ENCODE measurements at regions not wholly inside any gene's neighbourhood (a gene's known extent, or its start where the extent isn't known, plus 50 kb on each side); places are given as distances from the start of the nearest gene placed in this dataset.

- H3K27ac ChIP-seq (ENCODE audit: control insufficient read depth, insufficient read depth, low read length), result no peak overlapping the region
- FAIRE-seq, result no peak
- peaks cover 49% of the 10 kb centered on the region for H3K27me3 ChIP-seq (ENCODE audit: control insufficient read depth, extremely low read depth, insufficient read depth, low read length)
Observed at GRCh38 chr15:69892351-69892750, 205.4 kb downstream of the TLE3 start.

DNA sequence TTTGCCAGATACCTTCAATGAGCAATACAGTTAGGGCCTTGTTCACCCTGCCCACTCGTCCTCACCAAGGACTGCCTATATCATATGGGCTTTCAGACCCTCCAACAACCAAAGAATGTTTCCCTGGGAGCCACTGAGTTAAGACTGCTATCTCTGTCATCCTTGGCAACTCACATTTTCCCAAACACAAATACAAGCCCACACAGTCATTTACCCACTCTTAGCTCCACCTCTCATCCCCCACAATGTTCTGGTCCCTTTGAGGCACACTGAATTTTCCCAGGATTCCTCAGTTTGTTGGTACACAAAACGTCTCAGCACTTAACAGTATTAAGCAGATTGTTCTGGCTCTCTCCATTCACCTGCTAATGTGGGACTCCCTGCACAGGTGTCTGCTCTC, 204.6 kb downstream of the TLE3 start:
- dilution Hi-C loops (cut with MboI; ENCODE audit: extremely low pct_ligation_motif_present, low sequenced_read_pairs), result no loop called here
- no peaks in the 10 kb centered on the region for H3K9me1 ChIP-seq (ENCODE audit: control insufficient read depth, extremely low read depth, insufficient read depth, low read length)
- no peak overlapping the region for H3K4me2 ChIP-seq (ENCODE audit: control insufficient read depth, extremely low read depth, insufficient read depth, low read depth, low read length)
- H3K27ac ChIP-seq (ENCODE audit: control insufficient read depth, insufficient read depth, low read length), result no peak overlapping the region
- no peaks in the 10 kb centered on the region for H3K4me1 ChIP-seq (ENCODE audit: control insufficient read depth, extremely low read depth, insufficient read depth, low read length)
- no peaks in the 10 kb centered on the region for H3K9me3 ChIP-seq (ENCODE audit: control insufficient read depth, low read depth, low read length)
- no peak overlapping the region for H2AFZ ChIP-seq (ENCODE audit: control insufficient read depth, low read length)
- H3K9ac ChIP-seq (ENCODE audit: control insufficient read depth, extremely low read depth, insufficient read depth, low read length), result no peak overlapping the region
- H3K4me3 ChIP-seq (ENCODE audit: control insufficient read depth in 2 of 3, extremely low read depth in 1 of 3, insufficient read depth in 2 of 3, low read depth in 1 of 3, low read length in 3 of 3), result no peak overlapping the region
- H3K27me3 ChIP-seq (ENCODE audit: control insufficient read depth, extremely low read depth, insufficient read depth, low read length), result peaks cover 48% of the 10 kb centered on the region
- H3K79me2 ChIP-seq (ENCODE audit: control insufficient read depth, insufficient read depth, low read length), result no peaks in the 10 kb centered on the region
- H3K36me3 ChIP-seq (ENCODE audit: control insufficient read depth in 2 of 2, extremely low read depth in 1 of 2, insufficient read depth in 2 of 2, low read length in 2 of 2), result no peaks in the 10 kb centered on the region
- H4K20me1 ChIP-seq (ENCODE audit: control insufficient read depth, extremely low read depth, insufficient read depth, low read length), result no peaks in the 10 kb centered on the region
- no peak for FAIRE-seq
- no peak for DNase-seq (ENCODE audit: low read depth, low spot score)
- TF ChIP-seq, protein P1, sequence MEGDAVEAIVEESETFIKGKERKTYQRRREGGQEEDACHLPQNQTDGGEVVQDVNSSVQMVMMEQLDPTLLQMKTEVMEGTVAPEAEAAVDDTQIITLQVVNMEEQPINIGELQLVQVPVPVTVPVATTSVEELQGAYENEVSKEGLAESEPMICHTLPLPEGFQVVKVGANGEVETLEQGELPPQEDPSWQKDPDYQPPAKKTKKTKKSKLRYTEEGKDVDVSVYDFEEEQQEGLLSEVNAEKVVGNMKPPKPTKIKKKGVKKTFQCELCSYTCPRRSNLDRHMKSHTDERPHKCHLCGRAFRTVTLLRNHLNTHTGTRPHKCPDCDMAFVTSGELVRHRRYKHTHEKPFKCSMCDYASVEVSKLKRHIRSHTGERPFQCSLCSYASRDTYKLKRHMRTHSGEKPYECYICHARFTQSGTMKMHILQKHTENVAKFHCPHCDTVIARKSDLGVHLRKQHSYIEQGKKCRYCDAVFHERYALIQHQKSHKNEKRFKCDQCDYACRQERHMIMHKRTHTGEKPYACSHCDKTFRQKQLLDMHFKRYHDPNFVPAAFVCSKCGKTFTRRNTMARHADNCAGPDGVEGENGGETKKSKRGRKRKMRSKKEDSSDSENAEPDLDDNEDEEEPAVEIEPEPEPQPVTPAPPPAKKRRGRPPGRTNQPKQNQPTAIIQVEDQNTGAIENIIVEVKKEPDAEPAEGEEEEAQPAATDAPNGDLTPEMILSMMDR (optimal IDR thresholded peaks at IDR 0.05 in 1 of 3, IDR thresholded peaks at IDR 0.05 in 1 of 3, conservative IDR thresholded peaks at IDR 0.05 in 1 of 3; ENCODE audit: extremely low read depth in 1 of 3, insufficient read depth in 2 of 3, low read length in 3 of 3), result no peak
- TF ChIP-seq EZH2 (IDR thresholded peaks at IDR 0.05; ENCODE audit: low read length), result no peak

More at GRCh38 chr15:69892351-69892750, 205.4 kb downstream of the TLE3 start:
- Histone ChIP-seq H3K36me3 (ENCODE audit: control insufficient read depth in 2 of 2, extremely low read depth in 1 of 2, insufficient read depth in 2 of 2, low read length in 2 of 2) (no peaks in the 10 kb centered on the region), H4K20me1 (ENCODE audit: control insufficient read depth, extremely low read depth, insufficient read depth, low read length) (no peaks in the 10 kb centered on the region), H3K4me2 (ENCODE audit: control insufficient read depth, extremely low read depth, insufficient read depth, low read depth, low read length) (no peak overlapping the region), H3K9ac (ENCODE audit: control insufficient read depth, extremely low read depth, insufficient read depth, low read length) (no peak overlapping the region), H3K9me3 (ENCODE audit: control insufficient read depth, low read depth, low read length) (no peaks in the 10 kb centered on the region), H2AFZ (ENCODE audit: control insufficient read depth, low read length) (no peak overlapping the region), H3K79me2 (ENCODE audit: control insufficient read depth, insufficient read depth, low read length) (no peaks in the 10 kb centered on the region), H3K9me1 (ENCODE audit: control insufficient read depth, extremely low read depth, insufficient read depth, low read length) (no peaks in the 10 kb centered on the region), H3K4me3 (ENCODE audit: control insufficient read depth in 2 of 3, extremely low read depth in 1 of 3, insufficient read depth in 2 of 3, low read depth in 1 of 3, low read length in 3 of 3) (no peak overlapping the region), H3K4me1 (ENCODE audit: control insufficient read depth, extremely low read depth, insufficient read depth, low read length) (no peaks in the 10 kb centered on the region)
- dilution Hi-C loops (cut with MboI; ENCODE audit: extremely low pct_ligation_motif_present, low sequenced_read_pairs), result no loop called here
- TF ChIP-seq, protein P1 (optimal IDR thresholded peaks at IDR 0.05 in 1 of 3, IDR thresholded peaks at IDR 0.05 in 1 of 3, conservative IDR thresholded peaks at IDR 0.05 in 1 of 3; ENCODE audit: extremely low read depth in 1 of 3, insufficient read depth in 2 of 3, low read length in 3 of 3), result no peak
- TF ChIP-seq EZH2 (IDR thresholded peaks at IDR 0.05; ENCODE audit: low read length), result no peak
- no peak for DNase-seq (ENCODE audit: low read depth, low spot score)

Measured in keratinocyte (primary cell).